Panc1 (cell line): ENCODE measurements at regions not wholly inside any gene's neighbourhood (a gene's known extent, or its start where the extent isn't known, plus 50 kb on each side); places are given as distances from the start of the nearest gene placed in this dataset.

Source experiments
- ATAC-seq: fragments of 200-7000 bp; cut with Tn5 transposase; 2 replicates; pipeline ENCODE4 v1.9.1; 2020; ENCODE audit warnings: mild to moderate bottlenecking, moderate library complexity
- BruUV-seq: library from RNA; stranded (reverse); fragments of 400-500 nt; replicated peaks from 2 replicates; lab custom pipeline; 2021; lab: Mats Ljungman, UMichigan
- CTCF ChIA-PET: fragments of 300-600 bp; sonication (Branson Sonifier 250); formaldehyde crosslinking; loops from one replicate; lab custom pipeline; 2022; ENCODE audit warnings: antibody characterized with exemption; lab: Charles Lee
- POLR2A ChIA-PET: fragments of 300-600 bp; sonication (Branson Sonifier 250); formaldehyde crosslinking; loops from one replicate; lab custom pipeline; 2022; ENCODE audit warnings: antibody characterized with exemption; lab: Charles Lee
- DNase-seq: peaks from one replicate; pipeline ENCODE4 v3.0.0-alpha.2; 2010; ENCODE audit warnings: low read depth, low spot score
- H3K27ac ChIP-seq: 2 replicates; pipeline ENCODE4 v1.5.1; 2011; ENCODE audit warnings: mild to moderate bottlenecking, low read length, inconsistent platforms
- H3K27me3 ChIP-seq: fragments of 200-500 bp; sonication (Bioruptor generic); 2 replicates; pipeline ENCODE4 v1.6.0; 2014; ENCODE audit warnings: low read length, inconsistent platforms; ENCODE audit not compliant: control insufficient read depth, insufficient read depth
- H3K36me3 ChIP-seq: fragments of 200-500 bp; sonication (Bioruptor generic); 2 replicates; pipeline ENCODE4 v1.5.1; 2014; ENCODE audit warnings: inconsistent platforms, mild to moderate bottlenecking, low read length, moderate library complexity; ENCODE audit not compliant: control insufficient read depth, insufficient read depth
- H3K4me1 ChIP-seq: 2 replicates; pipeline ENCODE4 v1.5.1; 2011; ENCODE audit warnings: inconsistent platforms, mild to moderate bottlenecking, low read length, moderate library complexity; ENCODE audit not compliant: control insufficient read depth, insufficient read depth
- H3K4me3 ChIP-seq, 2 experiments: 2 replicates each; pipeline ENCODE4 v1.5.1; 2011 to 2012; ENCODE audit warnings: low read depth in 2 of 2, low read length in 2 of 2, mild to moderate bottlenecking in 2 of 2, inconsistent platforms in 1 of 2, moderate library complexity in 1 of 2
- H3K9me3 ChIP-seq: fragments of 200-500 bp; sonication (Bioruptor generic); 2 replicates; pipeline ENCODE4 v1.5.1; 2014; ENCODE audit warnings: low read depth, mild to moderate bottlenecking, inconsistent platforms, low read length, moderate library complexity; ENCODE audit not compliant: control insufficient read depth, insufficient read depth
- CTCF ChIP-seq: fragments of 450-650 bp; IDR thresholded peaks from 2 replicates; pipeline ENCODE4 v1.5.1; 2017; ENCODE audit warnings: mild to moderate bottlenecking
- POLR2AphosphoS5 ChIP-seq: IDR thresholded peaks from 2 replicates; pipeline ENCODE4 v1.6.1; 2012; ENCODE audit warnings: mild to moderate bottlenecking, low read depth, low read length, moderate library complexity
- REST ChIP-seq, 2 experiments: IDR thresholded peaks; 2 replicates each; pipeline ENCODE4 v1.6.1; 2011 to 2012; ENCODE audit warnings: low read depth in 2 of 2, control low read depth in 1 of 2, low read length in 1 of 2, mild to moderate bottlenecking in 1 of 2, moderate library complexity in 1 of 2; ENCODE audit not compliant: insufficient read depth in 1 of 2
- SIN3A ChIP-seq: IDR thresholded peaks from 2 replicates; pipeline ENCODE4 v1.6.1; 2012; ENCODE audit warnings: low read depth, mild to moderate bottlenecking, low read length, moderate library complexity, borderline replicate concordance; ENCODE audit not compliant: insufficient read depth
- TCF7L2 ChIP-seq: IDR thresholded peaks from 2 replicates; pipeline ENCODE4 v1.6.1; 2011; ENCODE audit warnings: mild to moderate bottlenecking, low read depth, low read length, inconsistent platforms
- in situ Hi-C: cut with HindIII; loops from 2 replicates; pipeline ENCODE4 v1.10.0; 2016; ENCODE audit warnings: low sequenced_read_pairs, low pct_unique_long_range_greater_than_20kb
- intact Hi-C: fragments of 100-400 bp; cut with micrococcal nuclease; formaldehyde crosslinking; loops from one replicate; pipeline ENCODE4 v1.10.0; 2022; ENCODE audit not compliant: unreplicated experiment

GRCh38 chr5:20559845-20560244 is 571.8 kb upstream of the CDH18 start:
- H3K4me1 ChIP-seq: no peaks in the 10 kb centered on the region
- H3K4me3 ChIP-seq: no peak overlapping the region
- DNase-seq: no peak
- H3K27ac ChIP-seq: no peak overlapping the region
- POLR2A ChIA-PET: no interaction called here
- intact Hi-C loops (no loop called here), in situ Hi-C loops (no loop called here)
- TF ChIP-seq TCF7L2 (no peak), SIN3A (no peak), REST (IDR thresholded peaks at IDR 0.05; ENCODE audit: insufficient read depth in 1 of 2, low read depth in 2 of 2, low read length in 1 of 2) (no peak), POLR2AphosphoS5 (no peak), CTCF (no peak)
- ATAC-seq: no peak
- no peaks in the 10 kb centered on the region for H3K27me3 ChIP-seq
- CTCF ChIA-PET: no interaction called here
- no peaks in the 10 kb centered on the region for H3K36me3 ChIP-seq
- H3K9me3 ChIP-seq: no peaks in the 10 kb centered on the region
- no TSS peak for BruUV-seq

- ChIA-PET POLR2A (interaction anchor here (0.7 kb wide), 1 partner anchor 753 kb away, joined by 3 read pairs; no protein-coding TSS in a partner anchor), CTCF (no interaction called here)
- Histone ChIP-seq H3K4me3 (no peak overlapping the region), H3K27ac (no peak overlapping the region), H3K4me1 (no peaks in the 10 kb centered on the region), H3K9me3 (no peaks in the 10 kb centered on the region), H3K36me3 (no peaks in the 10 kb centered on the region), H3K27me3 (no peaks in the 10 kb centered on the region)
- BruUV-seq: no TSS peak
- ATAC-seq (no peak), DNase-seq (no peak)
- TF ChIP-seq CTCF (no peak), TCF7L2 (no peak), REST (IDR thresholded peaks at IDR 0.05; ENCODE audit: insufficient read depth in 1 of 2, low read depth in 2 of 2, low read length in 1 of 2) (no peak), SIN3A (no peak), POLR2AphosphoS5 (no peak)
- in situ Hi-C loops: no loop called here
- intact Hi-C loops: no loop called here
These were observed 568.2 kb upstream of the CDH18 start for GRCh38 chr5:20556115-20556763.
